ENCODE measurements at regions not wholly inside any gene's neighbourhood (a gene's known extent, or its start where the extent isn't known, plus 50 kb on each side); places are given as distances from the start of the nearest gene placed in this dataset.

DNA sequence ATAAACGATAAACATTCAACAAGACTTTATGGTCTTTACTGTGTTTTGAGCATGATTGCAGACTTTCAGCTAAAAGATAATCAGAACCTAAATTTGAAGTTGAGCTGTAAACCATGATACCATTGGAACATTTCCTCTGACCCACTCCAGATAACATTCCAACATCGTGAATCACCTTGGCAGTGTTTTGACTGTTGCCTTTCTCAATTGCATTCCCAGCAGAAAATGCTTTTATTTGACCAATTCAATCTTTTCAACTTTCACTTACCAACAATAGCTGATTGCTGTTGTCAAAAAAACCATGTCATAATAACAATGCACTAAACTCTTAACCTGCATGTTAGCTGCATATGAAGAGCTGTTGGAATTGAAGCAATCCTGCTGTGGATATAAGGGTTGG is 165.5 kb downstream of the MDFIC start:
- intact Hi-C loops (cut with micrococcal nuclease; ENCODE audit: unreplicated experiment) = no loop called here
- Histone ChIP-seq H3K27ac (ENCODE audit: low read depth, low read length, poor library complexity, severe bottlenecking) (no peak overlapping the region), H3K79me2 (ENCODE audit: insufficient read depth, low read depth, low read length) (no peaks in the 10 kb centered on the region), H3K36me3 (ENCODE audit: insufficient read depth, low read length) (no peaks in the 10 kb centered on the region), H3K4me2 (ENCODE audit: low read length) (no peak overlapping the region), H3K4me1 (ENCODE audit: insufficient read depth, low read length, poor library complexity, severe bottlenecking) (no peaks in the 10 kb centered on the region), H3K9me2 (ENCODE audit: insufficient read depth, low read length) (no peaks in the 10 kb centered on the region), H3K9me3 (ENCODE audit: low read length) (no peaks in the 10 kb centered on the region), H2AFZ (ENCODE audit: low read length) (no peak overlapping the region), H3K4me3 (ENCODE audit: low read depth, low read length, poor library complexity, severe bottlenecking) (no peak overlapping the region), H4K20me1 (ENCODE audit: insufficient read depth, low read length) (no peaks in the 10 kb centered on the region)
- CTCF ChIA-PET (ENCODE audit: unreplicated experiment) = no interaction called here
- TF ChIP-seq, protein P1, sequence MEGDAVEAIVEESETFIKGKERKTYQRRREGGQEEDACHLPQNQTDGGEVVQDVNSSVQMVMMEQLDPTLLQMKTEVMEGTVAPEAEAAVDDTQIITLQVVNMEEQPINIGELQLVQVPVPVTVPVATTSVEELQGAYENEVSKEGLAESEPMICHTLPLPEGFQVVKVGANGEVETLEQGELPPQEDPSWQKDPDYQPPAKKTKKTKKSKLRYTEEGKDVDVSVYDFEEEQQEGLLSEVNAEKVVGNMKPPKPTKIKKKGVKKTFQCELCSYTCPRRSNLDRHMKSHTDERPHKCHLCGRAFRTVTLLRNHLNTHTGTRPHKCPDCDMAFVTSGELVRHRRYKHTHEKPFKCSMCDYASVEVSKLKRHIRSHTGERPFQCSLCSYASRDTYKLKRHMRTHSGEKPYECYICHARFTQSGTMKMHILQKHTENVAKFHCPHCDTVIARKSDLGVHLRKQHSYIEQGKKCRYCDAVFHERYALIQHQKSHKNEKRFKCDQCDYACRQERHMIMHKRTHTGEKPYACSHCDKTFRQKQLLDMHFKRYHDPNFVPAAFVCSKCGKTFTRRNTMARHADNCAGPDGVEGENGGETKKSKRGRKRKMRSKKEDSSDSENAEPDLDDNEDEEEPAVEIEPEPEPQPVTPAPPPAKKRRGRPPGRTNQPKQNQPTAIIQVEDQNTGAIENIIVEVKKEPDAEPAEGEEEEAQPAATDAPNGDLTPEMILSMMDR (conservative IDR thresholded peaks at IDR 0.05; ENCODE audit: low read length) = no peak
- TF ChIP-seq EZH2phosphoT487 (IDR thresholded peaks at IDR 0.05; ENCODE audit: borderline replicate concordance, low read depth, low read length) = no peak
- BruUV-seq (replicated peaks) = no TSS peak
- POLR2A ChIA-PET = interaction anchor here (0.6 kb wide), 1 partner anchor 20 kb away, joined by 3 read pairs; no protein-coding TSS in a partner anchor
- DNase-seq (ENCODE audit: low spot score) = no peak

DNA sequence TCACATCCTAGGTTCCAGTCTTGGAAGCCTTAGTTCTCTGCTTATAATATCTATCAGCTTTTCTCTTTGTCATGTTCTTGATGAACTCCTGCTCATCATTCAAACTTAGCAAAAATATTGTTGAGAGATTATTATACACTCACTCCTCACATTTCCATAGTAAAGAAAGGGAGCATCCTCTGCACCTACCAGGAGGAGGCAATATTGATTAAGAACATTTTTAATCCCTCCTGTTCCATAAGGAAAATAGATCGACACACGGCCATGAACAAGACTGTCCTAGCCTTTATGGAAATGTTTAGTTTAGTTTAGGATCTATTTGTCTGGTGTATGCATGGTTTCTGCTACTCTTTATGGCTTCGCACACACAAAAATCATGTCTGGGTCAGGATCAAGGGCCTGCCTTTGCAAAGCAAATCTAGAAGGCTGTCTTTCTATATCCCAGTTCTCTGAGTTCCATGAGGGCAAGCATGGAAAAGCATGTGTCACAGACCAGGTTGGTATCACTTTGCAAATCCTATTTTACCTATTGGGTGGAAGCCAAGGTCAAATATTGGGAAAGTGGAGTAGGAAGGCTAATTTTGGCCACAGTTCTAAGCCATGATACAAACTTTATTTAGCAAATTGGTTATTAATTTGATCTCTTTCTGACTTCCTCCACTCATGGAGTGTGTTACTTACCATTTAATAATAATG is 164.4 kb downstream of the MDFIC start:
- H3K79me2 ChIP-seq (ENCODE audit: insufficient read depth, low read depth, low read length) = no peaks in the 10 kb centered on the region
- H3K27ac ChIP-seq (ENCODE audit: low read depth, low read length, poor library complexity, severe bottlenecking) = no peak overlapping the region
- no peak overlapping the region for H3K4me2 ChIP-seq (ENCODE audit: low read length)
- H3K9me2 ChIP-seq (ENCODE audit: insufficient read depth, low read length) = no peaks in the 10 kb centered on the region
- DNase-seq (ENCODE audit: low spot score) = no peak
- no peaks in the 10 kb centered on the region for H3K9me3 ChIP-seq (ENCODE audit: low read length)
- no peak for TF ChIP-seq EZH2phosphoT487 (IDR thresholded peaks at IDR 0.05; ENCODE audit: borderline replicate concordance, low read depth, low read length)
- TF ChIP-seq, protein P1 (conservative IDR thresholded peaks at IDR 0.05; ENCODE audit: low read length) = no peak
- no peak overlapping the region for H3K4me3 ChIP-seq (ENCODE audit: low read depth, low read length, poor library complexity, severe bottlenecking)
- H3K4me1 ChIP-seq (ENCODE audit: insufficient read depth, low read length, poor library complexity, severe bottlenecking) = no peaks in the 10 kb centered on the region
- CTCF ChIA-PET (ENCODE audit: unreplicated experiment) = no interaction called here
- no peak overlapping the region for H2AFZ ChIP-seq (ENCODE audit: low read length)
- POLR2A ChIA-PET = no interaction called here
- H4K20me1 ChIP-seq (ENCODE audit: insufficient read depth, low read length) = no peaks in the 10 kb centered on the region
- intact Hi-C loops (cut with micrococcal nuclease; ENCODE audit: unreplicated experiment) = no loop called here
- BruUV-seq (replicated peaks) = no TSS peak
- no peaks in the 10 kb centered on the region for H3K36me3 ChIP-seq (ENCODE audit: insufficient read depth, low read length)

DNA sequence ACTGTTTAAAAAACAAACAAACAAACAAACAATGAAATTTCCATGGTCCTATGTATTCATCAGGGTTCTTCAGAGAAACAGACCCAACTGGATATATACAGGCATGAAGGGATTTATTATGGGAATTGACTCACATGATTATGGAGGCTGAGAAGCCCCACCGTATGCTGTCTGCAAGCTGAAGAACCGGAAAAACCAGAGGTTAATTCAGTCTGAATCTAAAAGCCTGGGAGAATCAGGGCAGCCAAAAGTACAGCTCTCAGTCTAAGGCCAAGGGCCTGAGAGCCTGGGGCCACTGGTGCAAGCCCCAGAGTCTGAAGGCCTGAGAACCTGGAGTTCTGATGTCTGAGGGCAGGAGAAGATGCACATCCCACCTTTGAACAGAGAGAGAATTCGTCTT is 163.5 kb downstream of the MDFIC start:
- no peak for DNase-seq (ENCODE audit: low spot score)
- Histone ChIP-seq H3K9me3 (ENCODE audit: low read length) (no peaks in the 10 kb centered on the region), H3K4me2 (ENCODE audit: low read length) (no peak overlapping the region), H3K36me3 (ENCODE audit: insufficient read depth, low read length) (no peaks in the 10 kb centered on the region), H3K9me2 (ENCODE audit: insufficient read depth, low read length) (no peaks in the 10 kb centered on the region), H2AFZ (ENCODE audit: low read length) (no peak overlapping the region), H3K79me2 (ENCODE audit: insufficient read depth, low read depth, low read length) (no peaks in the 10 kb centered on the region), H3K27ac (ENCODE audit: low read depth, low read length, poor library complexity, severe bottlenecking) (no peak overlapping the region), H3K4me1 (ENCODE audit: insufficient read depth, low read length, poor library complexity, severe bottlenecking) (no peaks in the 10 kb centered on the region), H4K20me1 (ENCODE audit: insufficient read depth, low read length) (no peaks in the 10 kb centered on the region), H3K4me3 (ENCODE audit: low read depth, low read length, poor library complexity, severe bottlenecking) (no peak overlapping the region)
- TF ChIP-seq, protein P1 (conservative IDR thresholded peaks at IDR 0.05; ENCODE audit: low read length) = no peak
- TF ChIP-seq EZH2phosphoT487 (IDR thresholded peaks at IDR 0.05; ENCODE audit: borderline replicate concordance, low read depth, low read length) = no peak
- no TSS peak for BruUV-seq (replicated peaks)
- ChIA-PET POLR2A (no interaction called here), CTCF (ENCODE audit: unreplicated experiment) (no interaction called here)
- intact Hi-C loops (cut with micrococcal nuclease; ENCODE audit: unreplicated experiment) = no loop called here
